Epithelial cell of esophagus (primary cell): ENCODE measurements at regions not wholly inside any gene's neighbourhood (a gene's known extent, or its start where the extent isn't known, plus 50 kb on each side); places are given as distances from the start of the nearest gene placed in this dataset.

Experiments
- DNase-seq: peaks from one replicate; pipeline ENCODE4 v3.0.0; 2010; ENCODE audit warnings: low read depth
- H3K4me3 ChIP-seq: 2 replicates; pipeline ENCODE4 v1.5.1; 2011; ENCODE audit warnings: mild to moderate bottlenecking, low read length, control low read depth
- TF ChIP-seq, protein P1 (sequence below): IDR thresholded peaks from 2 replicates; pipeline ENCODE4 v1.5.1; 2011; ENCODE audit warnings: low read depth, mild to moderate bottlenecking, low read length, control low read depth, inconsistent platforms; ENCODE audit not compliant: insufficient read depth; ENCODE audit errors: missing control alignments

- no peak overlapping the region for H3K4me3 ChIP-seq
- DNase-seq = no peak
- TF ChIP-seq, protein P1, sequence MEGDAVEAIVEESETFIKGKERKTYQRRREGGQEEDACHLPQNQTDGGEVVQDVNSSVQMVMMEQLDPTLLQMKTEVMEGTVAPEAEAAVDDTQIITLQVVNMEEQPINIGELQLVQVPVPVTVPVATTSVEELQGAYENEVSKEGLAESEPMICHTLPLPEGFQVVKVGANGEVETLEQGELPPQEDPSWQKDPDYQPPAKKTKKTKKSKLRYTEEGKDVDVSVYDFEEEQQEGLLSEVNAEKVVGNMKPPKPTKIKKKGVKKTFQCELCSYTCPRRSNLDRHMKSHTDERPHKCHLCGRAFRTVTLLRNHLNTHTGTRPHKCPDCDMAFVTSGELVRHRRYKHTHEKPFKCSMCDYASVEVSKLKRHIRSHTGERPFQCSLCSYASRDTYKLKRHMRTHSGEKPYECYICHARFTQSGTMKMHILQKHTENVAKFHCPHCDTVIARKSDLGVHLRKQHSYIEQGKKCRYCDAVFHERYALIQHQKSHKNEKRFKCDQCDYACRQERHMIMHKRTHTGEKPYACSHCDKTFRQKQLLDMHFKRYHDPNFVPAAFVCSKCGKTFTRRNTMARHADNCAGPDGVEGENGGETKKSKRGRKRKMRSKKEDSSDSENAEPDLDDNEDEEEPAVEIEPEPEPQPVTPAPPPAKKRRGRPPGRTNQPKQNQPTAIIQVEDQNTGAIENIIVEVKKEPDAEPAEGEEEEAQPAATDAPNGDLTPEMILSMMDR = no peak
These were observed 1918.2 kb upstream of the PIK3C3 start for GRCh38 chr18:40036861-40037260.

- no peak for DNase-seq
These were observed 1919.1 kb upstream of the PIK3C3 start for GRCh38 chr18:40035966-40036365.

DNA sequence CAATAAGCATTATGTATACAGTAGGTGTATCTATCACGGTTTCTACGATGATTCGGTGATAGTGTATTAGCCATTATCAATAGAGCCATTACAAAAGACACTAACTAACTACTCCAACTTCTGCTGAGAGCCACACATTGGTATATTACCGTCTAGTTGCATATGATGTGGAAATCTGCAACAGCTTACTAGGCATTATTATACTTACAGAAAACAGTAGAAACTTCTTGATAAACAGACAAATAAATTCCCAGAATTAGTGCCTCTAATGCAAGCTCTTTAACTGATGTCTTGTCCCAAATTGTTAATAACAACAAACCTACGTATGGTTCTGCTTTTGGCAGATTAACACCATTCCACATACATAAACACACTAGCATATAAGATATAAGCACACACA is 1923.0 kb upstream of the PIK3C3 start:
- no peak for DNase-seq
- TF ChIP-seq, protein P1 = no peak
- H3K4me3 ChIP-seq = no peak overlapping the region

More at GRCh38 chr18:40035966-40036365, 1919.1 kb upstream of the PIK3C3 start:
- TF ChIP-seq, protein P1 = no peak
- no peak overlapping the region for H3K4me3 ChIP-seq

DNA sequence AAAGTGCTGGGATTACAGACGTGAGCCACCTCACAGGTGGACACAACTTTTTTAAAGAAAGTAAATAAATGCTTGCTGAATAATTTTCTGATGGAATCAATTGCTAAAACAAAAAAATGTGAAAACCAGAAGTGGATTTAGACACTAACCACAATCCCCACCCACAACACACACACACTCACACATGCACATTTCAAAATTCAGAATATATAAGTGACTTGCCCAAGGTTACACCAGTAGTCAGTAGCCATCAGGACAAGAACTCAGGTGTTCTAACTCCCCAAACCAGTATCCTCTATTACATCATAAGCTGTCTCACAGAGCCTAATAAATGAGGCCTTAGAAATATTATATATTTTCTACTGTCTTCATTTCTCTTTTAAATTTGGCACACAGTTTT is 1923.6 kb upstream of the PIK3C3 start:
- no peak overlapping the region for H3K4me3 ChIP-seq
- DNase-seq = no peak
- TF ChIP-seq, protein P1 = no peak

GRCh38 chr18:40019797-40020392 is 1935.1 kb upstream of the PIK3C3 start:
- DNase-seq = peak; percentile 15
- TF ChIP-seq, protein P1 = peak; percentile 14

DNA sequence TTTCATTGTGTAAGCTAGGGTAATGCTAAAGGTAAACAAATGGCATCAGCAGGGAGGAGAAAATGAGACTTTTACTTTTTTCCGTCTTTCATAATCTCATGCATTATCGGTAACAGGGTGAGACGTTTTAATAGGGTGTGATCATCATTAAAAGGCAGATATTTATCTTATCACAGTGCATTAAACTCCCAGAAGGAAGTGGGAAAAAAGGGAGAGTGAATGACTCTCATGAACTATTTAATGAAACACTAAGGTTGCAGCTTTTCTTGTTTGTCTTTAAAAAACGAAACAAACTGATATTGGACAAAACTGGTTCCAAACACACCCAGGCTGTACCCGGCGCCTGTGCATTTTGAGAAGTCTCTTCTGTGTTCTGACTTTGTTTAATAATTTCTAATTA is 1936.8 kb upstream of the PIK3C3 start:
- TF ChIP-seq, protein P1 = no peak
- no peak overlapping the region for H3K4me3 ChIP-seq
- DNase-seq = no peak

More at GRCh38 chr18:40019797-40020392, 1935.1 kb upstream of the PIK3C3 start:
- H3K4me3 ChIP-seq = no peak overlapping the region

DNA sequence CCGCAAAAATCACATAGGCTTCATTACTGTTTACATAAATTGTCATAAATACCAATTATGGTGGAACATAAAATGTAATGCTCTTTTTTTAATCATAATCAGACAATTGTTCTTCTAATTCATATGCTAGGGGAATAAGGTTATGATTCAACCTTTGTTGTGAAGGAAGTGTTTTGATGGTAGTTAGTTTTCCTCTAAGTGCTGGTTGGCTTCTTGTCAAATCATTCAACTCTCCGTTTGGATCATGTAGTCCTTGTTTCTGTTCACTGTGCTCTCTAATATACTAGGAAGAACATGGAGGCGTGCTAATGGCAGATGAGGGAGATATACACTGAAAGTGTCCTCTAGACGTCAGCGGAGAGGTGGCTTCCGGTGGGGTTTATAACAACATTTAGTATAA is 1938.0 kb upstream of the PIK3C3 start:
- no peak for DNase-seq
- H3K4me3 ChIP-seq = no peak overlapping the region
- TF ChIP-seq, protein P1 = no peak
